Endothelial cell of umbilical vein (primary cell): ENCODE measurements at regions not wholly inside any gene's neighbourhood (a gene's known extent, or its start where the extent isn't known, plus 50 kb on each side); places are given as distances from the start of the nearest gene placed in this dataset.

Experiments
- EZH2 ChIP-seq: IDR thresholded peaks from 2 replicates; pipeline ENCODE4 v1.6.1; 2012; ENCODE audit warnings: borderline replicate concordance, low read depth, mild to moderate bottlenecking, moderate library complexity, low read length, inconsistent platforms; ENCODE audit not compliant: severe bottlenecking
- POLR2A ChIP-seq: IDR thresholded peaks from 2 replicates; pipeline ENCODE4 v1.6.1; 2012; ENCODE audit warnings: low read depth, mild to moderate bottlenecking, control low read depth, low read length
- POLR2AphosphoS5 ChIP-seq: IDR thresholded peaks from 2 replicates; pipeline ENCODE4 v1.6.1; 2012; ENCODE audit warnings: low read depth, mild to moderate bottlenecking, control low read depth, low read length, moderate library complexity; ENCODE audit not compliant: insufficient read depth
- TF ChIP-seq, protein P1 (sequence below), 2 donors: IDR thresholded peaks; 1 replicate in 1 of 2; 2 replicates in 1 of 2; pipeline ENCODE4 v1.5.1; 2011; ENCODE audit warnings: low read length in 2 of 2, mild to moderate bottlenecking in 2 of 2, moderate library complexity in 2 of 2, control low read depth in 1 of 2, inconsistent platforms in 1 of 2, low read depth in 1 of 2; ENCODE audit not compliant: insufficient read depth in 1 of 2; ENCODE audit errors: extremely low read depth in 1 of 2

DNA sequence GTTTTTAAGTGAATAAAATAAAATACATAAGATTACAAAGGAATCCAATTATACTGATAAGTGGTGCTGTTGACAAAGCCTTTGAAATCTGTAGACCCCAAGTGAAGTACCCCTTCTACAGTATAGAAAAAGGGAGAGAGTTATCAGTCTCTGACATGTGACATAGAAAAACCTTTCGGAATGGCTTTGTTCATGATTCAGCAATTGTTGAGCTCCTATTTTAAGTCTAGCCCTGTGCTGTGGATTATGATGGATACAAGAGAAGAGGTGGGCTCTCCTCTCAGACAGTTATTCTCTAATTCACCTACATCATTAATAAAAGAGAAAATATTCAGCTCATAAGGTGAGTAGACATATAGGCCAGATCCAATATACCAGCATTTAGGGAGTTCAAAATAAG lies 53.3 kb upstream of the ITPKB start:
- TF ChIP-seq EZH2 (no peak), POLR2A (no peak), POLR2AphosphoS5 (no peak)
- TF ChIP-seq, protein P1, sequence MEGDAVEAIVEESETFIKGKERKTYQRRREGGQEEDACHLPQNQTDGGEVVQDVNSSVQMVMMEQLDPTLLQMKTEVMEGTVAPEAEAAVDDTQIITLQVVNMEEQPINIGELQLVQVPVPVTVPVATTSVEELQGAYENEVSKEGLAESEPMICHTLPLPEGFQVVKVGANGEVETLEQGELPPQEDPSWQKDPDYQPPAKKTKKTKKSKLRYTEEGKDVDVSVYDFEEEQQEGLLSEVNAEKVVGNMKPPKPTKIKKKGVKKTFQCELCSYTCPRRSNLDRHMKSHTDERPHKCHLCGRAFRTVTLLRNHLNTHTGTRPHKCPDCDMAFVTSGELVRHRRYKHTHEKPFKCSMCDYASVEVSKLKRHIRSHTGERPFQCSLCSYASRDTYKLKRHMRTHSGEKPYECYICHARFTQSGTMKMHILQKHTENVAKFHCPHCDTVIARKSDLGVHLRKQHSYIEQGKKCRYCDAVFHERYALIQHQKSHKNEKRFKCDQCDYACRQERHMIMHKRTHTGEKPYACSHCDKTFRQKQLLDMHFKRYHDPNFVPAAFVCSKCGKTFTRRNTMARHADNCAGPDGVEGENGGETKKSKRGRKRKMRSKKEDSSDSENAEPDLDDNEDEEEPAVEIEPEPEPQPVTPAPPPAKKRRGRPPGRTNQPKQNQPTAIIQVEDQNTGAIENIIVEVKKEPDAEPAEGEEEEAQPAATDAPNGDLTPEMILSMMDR (IDR thresholded peaks at IDR 0.05; ENCODE audit: extremely low read depth in 1 of 2, insufficient read depth in 1 of 2, low read depth in 1 of 2, low read length in 2 of 2), result no peak
